Testis (tissue), 2 donors: ENCODE measurements at regions not wholly inside any gene's neighbourhood (a gene's known extent, or its start where the extent isn't known, plus 50 kb on each side); places are given as distances from the start of the nearest gene placed in this dataset.

Experiments
- DNase-seq: peaks from one replicate; pipeline ENCODE4 v3.0.0-alpha.2; 2019
- H3K27ac ChIP-seq, 2 donors: fragments of 200-600 bp; sonication (generic); one replicate each; pipeline ENCODE4 v1.5.1; 2019
- H3K27me3 ChIP-seq: fragments of 200-600 bp; sonication (generic); one replicate; pipeline ENCODE4 v1.5.1; 2019
- H3K36me3 ChIP-seq: fragments of 200-600 bp; sonication (generic); one replicate; pipeline ENCODE4 v1.5.1; 2017; ENCODE audit warnings: low read depth; ENCODE audit errors: missing control alignments
- H3K4me1 ChIP-seq: fragments of 200-600 bp; sonication (generic); one replicate; pipeline ENCODE4 v1.5.1; 2019
- H3K4me3 ChIP-seq, 2 donors: fragments of 200-600 bp; sonication (generic); one replicate each; pipeline ENCODE4 v1.5.1; 2017 to 2019
- H3K9me3 ChIP-seq: fragments of 200-600 bp; sonication (generic); one replicate; pipeline ENCODE4 v1.5.1; 2017
- CTCF ChIP-seq, 3 experiments: fragments of 450-650 bp in 2 of 3; fragments of 200-600 bp in 1 of 3; sonication (generic) in 1 of 3; IDR thresholded peaks; one replicate each; pipeline ENCODE4 v1.5.1; 2016 to 2019; ENCODE audit warnings: antibody characterized with exemption in 3 of 3, mild to moderate bottlenecking in 2 of 3, moderate library complexity in 1 of 3
- POLR2A ChIP-seq: fragments of 450-650 bp; IDR thresholded peaks from one replicate; pipeline ENCODE4 v1.6.1; 2017; ENCODE audit warnings: antibody characterized with exemption, mild to moderate bottlenecking, moderate library complexity
- WGBS, 2 donors: methylation state at CpG; one replicate each; pipeline ENCODE4 v1.1.5; 2018; 5-methylcytosine and 5-hydroxymethylcytosine counted together
- intact Hi-C: fragments of 100-400 bp; cut with DNase I; formaldehyde crosslinking; loops from one replicate; pipeline ENCODE4 v1.15.1; 2023; ENCODE audit warnings: low total_unique reads

GRCh38 chr14:87567618-87568295 lies 425.2 kb downstream of the GALC start:
- TF ChIP-seq CTCF (IDR thresholded peaks at IDR 0.05): no peak
- no peak overlapping the region for H3K4me3 ChIP-seq
- DNase-seq: no peak
- no peaks in the 10 kb centered on the region for H3K9me3 ChIP-seq
- no peaks in the 10 kb centered on the region for H3K4me1 ChIP-seq
- WGBS, 2 donors: 62 to 63% methylated on average over 4 of the region's 4 CpGs
- intact Hi-C loops: no loop called here
- no peaks in the 10 kb centered on the region for H3K27me3 ChIP-seq
- no peaks in the 10 kb centered on the region for H3K36me3 ChIP-seq
- H3K27ac ChIP-seq: no peak overlapping the region

- no peak overlapping the region for H3K27ac ChIP-seq
- intact Hi-C loops: no loop called here
- H3K4me3 ChIP-seq: no peak overlapping the region
- no peaks in the 10 kb centered on the region for H3K36me3 ChIP-seq
- DNase-seq: no peak
- TF ChIP-seq CTCF (IDR thresholded peaks at IDR 0.05) (no peak), POLR2A (no peak)
- no peaks in the 10 kb centered on the region for H3K27me3 ChIP-seq
- 34 to 40% methylated on average over 2 of the region's 2 CpGs for whole genome bisulfite sequencing, 2 donors
- H3K4me1 ChIP-seq: no peaks in the 10 kb centered on the region
- no peaks in the 10 kb centered on the region for H3K9me3 ChIP-seq
These were observed 426.0 kb downstream of the GALC start for GRCh38 chr14:87566991-87567390.

DNA sequence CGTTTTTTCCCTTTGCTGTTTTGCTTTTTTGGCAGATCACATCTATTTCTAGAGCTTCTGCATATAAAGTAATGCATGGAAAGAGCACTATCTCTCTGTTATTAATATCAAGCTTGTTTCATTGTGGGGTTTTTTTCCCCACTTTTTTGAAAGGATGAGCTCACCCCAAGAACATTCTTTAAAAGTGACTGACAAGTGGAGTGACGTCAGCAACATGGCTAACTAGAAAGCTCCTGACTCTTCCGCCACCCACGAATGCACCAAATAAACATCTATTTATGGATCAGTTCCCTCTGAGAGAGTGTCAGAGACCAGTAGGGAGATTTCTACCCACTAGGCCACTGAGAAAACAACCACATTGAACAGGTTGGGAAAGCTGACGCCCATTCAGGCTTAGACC lies 445.4 kb downstream of the GALC start:
- no peak for DNase-seq
- no peaks in the 10 kb centered on the region for H3K27me3 ChIP-seq
- H3K27ac ChIP-seq: no peak overlapping the region
- H3K4me3 ChIP-seq: no peak overlapping the region
- WGBS, 2 donors: 65 to 68% methylated on average over 5 of the region's 5 CpGs
- no peaks in the 10 kb centered on the region for H3K9me3 ChIP-seq
- no peaks in the 10 kb centered on the region for H3K36me3 ChIP-seq
- no peaks in the 10 kb centered on the region for H3K4me1 ChIP-seq
- intact Hi-C loops: no loop called here
- TF ChIP-seq POLR2A: no peak
- no peak for TF ChIP-seq CTCF (IDR thresholded peaks at IDR 0.05)

- intact Hi-C loops: no loop called here
- no peaks in the 10 kb centered on the region for H3K27me3 ChIP-seq
- WGBS, 2 donors: 37 to 46% methylated on average over 5 of the region's 5 CpGs
These were observed 450.7 kb downstream of the GALC start for GRCh38 chr14:87542288-87542687.

More at GRCh38 chr14:87542288-87542687, 450.7 kb downstream of the GALC start:
- H3K4me3 ChIP-seq: no peak overlapping the region
- H3K9me3 ChIP-seq: no peaks in the 10 kb centered on the region
- H3K27ac ChIP-seq: no peak overlapping the region
- no peaks in the 10 kb centered on the region for H3K4me1 ChIP-seq
- no peak for TF ChIP-seq CTCF (IDR thresholded peaks at IDR 0.05)
- TF ChIP-seq POLR2A: no peak
- DNase-seq: no peak
- no peaks in the 10 kb centered on the region for H3K36me3 ChIP-seq
